ENCODE measurements at regions not wholly inside any gene's neighbourhood (a gene's known extent, or its start where the extent isn't known, plus 50 kb on each side); places are given as distances from the start of the nearest gene placed in this dataset.
"Not testable (repeated sequence)": the region's sequence is repeated elsewhere in the genome, so short reads cannot be mapped to it uniquely, and the experiment has no call there.

DNA sequence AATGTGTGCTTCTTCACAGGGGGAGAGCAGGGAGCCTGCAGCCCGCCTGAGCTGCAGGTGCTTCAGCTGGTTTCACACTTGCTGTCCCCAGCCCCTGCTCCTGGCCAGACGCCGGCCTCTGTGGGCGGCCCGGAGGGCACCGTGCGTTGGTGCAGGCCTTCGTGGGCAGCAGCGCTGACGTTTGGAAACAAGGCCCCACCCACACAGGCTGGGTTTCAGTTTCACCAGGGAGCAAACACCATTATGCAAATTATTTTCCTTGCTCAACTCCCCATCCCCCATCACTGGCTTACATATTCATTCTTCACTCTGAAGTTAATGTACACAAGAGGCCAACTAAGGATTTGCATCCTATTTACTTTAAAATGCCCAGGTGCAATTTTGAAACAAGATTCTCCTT, 343.2 kb downstream of the BCL2L11 start:
- H3K4me1 ChIP-seq (ENCODE audit: control insufficient read depth, insufficient read depth, low read length) = peaks cover 14% of the 10 kb centered on the region
- H3K27me3 ChIP-seq (replicated peaks; ENCODE audit: control insufficient read depth, insufficient read depth, low read length); DNase-seq (ENCODE audit: low read depth); H3K9ac ChIP-seq (ENCODE audit: low read length); H3K4me3 ChIP-seq (ENCODE audit: low read length); H3K36me3 ChIP-seq (ENCODE audit: control insufficient read depth, insufficient read depth, low read length, severe bottlenecking); H3K9me3 ChIP-seq (ENCODE audit: control insufficient read depth, low read length): not testable (repeated sequence)

DNA sequence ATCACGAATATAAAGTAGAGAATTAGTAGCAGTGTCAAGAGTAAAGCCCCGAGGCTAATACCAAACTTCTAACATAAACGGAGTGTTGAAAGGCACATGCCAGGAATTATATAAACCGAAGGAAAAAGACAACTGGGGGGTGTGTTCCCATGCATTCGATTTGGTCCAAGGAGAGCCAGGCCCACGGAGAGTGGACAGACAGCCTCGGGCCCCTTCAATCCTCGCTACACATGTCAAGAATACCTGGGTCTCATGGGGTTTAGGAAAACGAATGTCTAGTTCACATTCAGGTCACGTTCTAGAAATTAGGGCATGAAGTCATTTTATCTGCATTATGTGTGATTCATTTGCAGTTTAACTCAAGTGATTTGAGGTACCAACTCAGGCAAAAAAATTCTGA, 343.7 kb downstream of the BCL2L11 start:
- H3K4me1 ChIP-seq (ENCODE audit: control insufficient read depth, insufficient read depth, low read length) = peaks cover 14% of the 10 kb centered on the region
- H3K9ac ChIP-seq (ENCODE audit: low read length); H3K4me3 ChIP-seq (ENCODE audit: low read length); H3K9me3 ChIP-seq (ENCODE audit: control insufficient read depth, low read length); DNase-seq (ENCODE audit: low read depth); H3K27me3 ChIP-seq (replicated peaks; ENCODE audit: control insufficient read depth, insufficient read depth, low read length); H3K36me3 ChIP-seq (ENCODE audit: control insufficient read depth, insufficient read depth, low read length, severe bottlenecking): not testable (repeated sequence)

DNA sequence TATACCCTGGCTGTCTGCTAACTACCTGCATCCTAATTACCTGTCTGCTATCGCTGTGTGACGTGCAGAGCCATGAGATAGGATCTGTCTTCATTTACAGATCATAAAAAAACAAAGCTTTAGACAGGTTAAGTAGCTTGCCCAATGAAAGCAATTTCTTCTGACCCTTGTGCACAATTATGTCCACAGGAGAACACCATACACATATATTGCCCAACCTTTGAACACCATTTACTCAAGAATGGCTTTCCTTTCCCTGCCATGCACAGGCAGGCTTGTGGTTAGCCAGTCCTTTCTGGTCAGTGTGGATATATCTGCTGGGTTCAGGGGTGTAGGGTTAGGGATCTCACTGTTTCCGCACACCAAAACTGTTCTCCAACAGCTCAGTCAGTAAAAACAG, 344.8 kb downstream of the BCL2L11 start:
- H3K27me3 ChIP-seq (replicated peaks; ENCODE audit: control insufficient read depth, insufficient read depth, low read length); DNase-seq (ENCODE audit: low read depth); H3K9ac ChIP-seq (ENCODE audit: low read length); H3K4me3 ChIP-seq (ENCODE audit: low read length); H3K36me3 ChIP-seq (ENCODE audit: control insufficient read depth, insufficient read depth, low read length, severe bottlenecking); H3K9me3 ChIP-seq (ENCODE audit: control insufficient read depth, low read length): not testable (repeated sequence)
- H3K4me1 ChIP-seq (ENCODE audit: control insufficient read depth, insufficient read depth, low read length) = peaks cover 14% of the 10 kb centered on the region

DNA sequence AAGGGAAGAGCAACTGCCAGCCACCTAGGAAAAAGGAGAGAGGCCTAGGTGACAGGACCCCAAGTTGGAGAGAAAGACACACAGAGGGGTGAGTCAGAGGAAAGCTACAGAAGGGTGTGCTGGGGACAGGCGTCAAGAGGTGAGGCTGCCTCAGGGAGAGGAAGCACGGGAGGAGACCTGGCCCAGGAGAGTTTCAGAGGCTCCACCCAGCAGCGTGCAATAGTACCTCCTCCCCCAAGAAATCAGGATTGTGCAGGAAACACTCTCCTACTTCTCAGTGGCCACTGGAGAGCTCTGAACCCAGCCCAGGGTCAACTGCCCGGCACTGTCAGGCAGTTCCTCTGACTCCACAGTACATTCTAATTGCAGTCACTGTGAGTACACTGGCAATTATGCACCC, 346.0 kb downstream of the BCL2L11 start:
- H3K36me3 ChIP-seq (ENCODE audit: control insufficient read depth, insufficient read depth, low read length, severe bottlenecking); DNase-seq (ENCODE audit: low read depth); H3K9me3 ChIP-seq (ENCODE audit: control insufficient read depth, low read length); H3K4me3 ChIP-seq (ENCODE audit: low read length); H3K9ac ChIP-seq (ENCODE audit: low read length); H3K27me3 ChIP-seq (replicated peaks; ENCODE audit: control insufficient read depth, insufficient read depth, low read length): not testable (repeated sequence)
- H3K4me1 ChIP-seq (ENCODE audit: control insufficient read depth, insufficient read depth, low read length) = peaks cover 18% of the 10 kb centered on the region

DNA sequence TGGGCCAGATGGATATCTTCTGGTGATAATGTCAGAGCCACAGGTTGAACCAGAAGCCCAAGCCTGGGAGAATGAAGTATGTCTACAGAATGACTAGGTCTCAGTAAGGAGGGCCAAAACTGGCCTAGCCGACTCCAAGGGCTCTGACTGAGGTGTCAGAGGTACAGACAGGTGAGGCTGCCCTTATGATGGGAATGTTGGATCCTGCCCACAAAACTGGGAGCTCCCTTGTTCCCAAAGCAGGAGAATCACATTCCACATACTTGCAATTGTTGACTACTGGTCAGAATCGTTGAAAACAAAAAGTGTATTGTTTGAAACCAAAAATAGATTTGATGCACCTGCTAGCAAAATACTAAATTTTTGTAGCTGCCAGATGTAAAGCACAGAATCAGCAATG, 350.2 kb downstream of the BCL2L11 start:
- H3K9me3 ChIP-seq (ENCODE audit: control insufficient read depth, low read length); H3K36me3 ChIP-seq (ENCODE audit: control insufficient read depth, insufficient read depth, low read length, severe bottlenecking); H3K27me3 ChIP-seq (replicated peaks; ENCODE audit: control insufficient read depth, insufficient read depth, low read length); H3K4me3 ChIP-seq (ENCODE audit: low read length); DNase-seq (ENCODE audit: low read depth); H3K9ac ChIP-seq (ENCODE audit: low read length): not testable (repeated sequence)
- H3K4me1 ChIP-seq (ENCODE audit: control insufficient read depth, insufficient read depth, low read length) = peaks cover 16% of the 10 kb centered on the region

DNA sequence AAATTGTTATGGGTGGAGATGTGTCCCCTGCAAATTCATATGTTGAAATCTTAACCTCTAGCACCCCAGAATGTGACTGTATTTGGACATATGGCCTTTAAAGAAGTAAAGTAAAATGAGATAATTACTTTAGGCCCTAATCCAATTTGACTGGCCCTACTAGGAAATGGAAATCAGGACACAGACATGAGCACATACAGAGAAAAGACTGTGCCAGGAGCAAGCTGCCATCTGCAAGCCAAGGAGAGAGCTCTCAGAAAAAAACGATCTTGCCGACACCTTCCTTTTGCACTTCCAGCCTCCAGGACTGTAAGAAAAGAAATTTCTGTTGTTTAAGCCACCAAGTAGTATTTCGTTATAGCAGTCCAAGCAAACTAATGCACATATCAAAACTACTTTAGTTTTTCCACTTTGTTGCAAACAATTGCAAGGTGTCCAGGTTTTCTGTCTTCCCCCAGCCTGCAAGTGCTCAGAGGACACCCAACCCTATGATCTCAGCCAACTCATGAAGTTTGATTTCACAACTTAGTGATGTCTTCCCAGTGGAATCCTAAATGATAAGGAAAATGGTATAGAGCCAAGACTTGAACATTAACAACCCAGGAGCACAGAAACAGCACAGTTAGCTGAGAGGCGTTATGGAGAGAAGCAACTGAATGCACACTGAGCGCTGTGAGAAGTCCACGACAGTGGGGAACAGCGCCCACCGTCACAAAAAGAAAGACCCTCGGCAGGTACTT, 351.2 kb downstream of the BCL2L11 start:
- H3K9ac ChIP-seq (ENCODE audit: low read length); H3K27me3 ChIP-seq (replicated peaks; ENCODE audit: control insufficient read depth, insufficient read depth, low read length); H3K4me3 ChIP-seq (ENCODE audit: low read length); H3K36me3 ChIP-seq (ENCODE audit: control insufficient read depth, insufficient read depth, low read length, severe bottlenecking); DNase-seq (ENCODE audit: low read depth); H3K9me3 ChIP-seq (ENCODE audit: control insufficient read depth, low read length): not testable (repeated sequence)
- H3K4me1 ChIP-seq (ENCODE audit: control insufficient read depth, insufficient read depth, low read length) = peaks cover 13% of the 10 kb centered on the region

DNA sequence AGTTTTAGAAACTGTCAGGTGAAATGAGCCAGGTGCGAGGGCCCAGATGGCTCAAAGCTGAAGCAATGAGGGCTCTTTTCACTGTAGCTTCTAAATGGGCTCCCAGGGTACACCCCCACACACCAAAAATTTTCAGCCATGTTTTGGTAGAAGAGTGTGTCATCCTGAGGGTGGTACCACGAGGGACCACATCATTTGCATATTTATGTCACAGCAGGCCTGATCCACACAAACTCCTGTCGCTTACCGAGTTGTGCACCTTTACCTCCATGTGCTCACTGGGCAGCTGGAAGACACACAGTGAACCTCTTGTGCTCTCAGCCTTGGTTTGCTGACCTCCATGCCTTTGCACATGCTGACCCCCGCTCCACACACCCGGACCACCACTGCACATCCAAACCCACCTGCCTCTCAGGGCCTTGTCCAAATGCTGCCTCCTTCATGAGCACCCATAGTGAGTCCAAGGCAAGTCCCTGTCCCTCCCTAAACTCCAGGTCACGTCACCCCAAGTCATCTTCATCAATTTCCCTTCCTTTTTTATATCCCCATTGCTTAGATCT, 352.2 kb downstream of the BCL2L11 start:
- not testable (repeated sequence) for DNase-seq (ENCODE audit: low read depth); H3K27me3 ChIP-seq (replicated peaks; ENCODE audit: control insufficient read depth, insufficient read depth, low read length); H3K9me3 ChIP-seq (ENCODE audit: control insufficient read depth, low read length)

DNA sequence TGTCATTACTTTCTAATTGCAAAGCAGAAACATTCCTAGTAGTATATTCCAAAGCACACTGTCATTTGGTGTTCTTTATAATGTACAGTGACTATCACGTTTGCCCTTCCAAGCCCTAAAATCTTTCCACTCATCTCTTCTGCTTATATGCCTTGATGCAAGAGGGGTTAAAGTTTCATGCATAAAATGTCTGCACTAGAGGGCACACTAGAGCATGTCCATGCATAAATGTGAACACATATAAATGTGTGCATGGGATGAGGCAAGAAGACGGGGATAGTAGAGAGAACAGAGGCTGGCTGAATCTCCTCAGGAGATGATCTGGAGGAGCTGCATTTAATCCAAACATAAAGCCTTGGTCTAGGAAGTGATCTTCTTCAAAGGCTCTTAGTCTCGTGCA, 352.8 kb downstream of the BCL2L11 start:
- H3K4me1 ChIP-seq (ENCODE audit: control insufficient read depth, insufficient read depth, low read length) = peaks cover 11% of the 10 kb centered on the region
- not testable (repeated sequence) for H3K9ac ChIP-seq (ENCODE audit: low read length); H3K4me3 ChIP-seq (ENCODE audit: low read length); H3K36me3 ChIP-seq (ENCODE audit: control insufficient read depth, insufficient read depth, low read length, severe bottlenecking); DNase-seq (ENCODE audit: low read depth); H3K27me3 ChIP-seq (replicated peaks; ENCODE audit: control insufficient read depth, insufficient read depth, low read length); H3K9me3 ChIP-seq (ENCODE audit: control insufficient read depth, low read length)

More for the DNA sequence above, 352.2 kb downstream of the BCL2L11 start:
- peaks cover 11% of the 10 kb centered on the region for H3K4me1 ChIP-seq (ENCODE audit: control insufficient read depth, insufficient read depth, low read length)
- not testable (repeated sequence) for H3K9ac ChIP-seq (ENCODE audit: low read length); H3K4me3 ChIP-seq (ENCODE audit: low read length); H3K36me3 ChIP-seq (ENCODE audit: control insufficient read depth, insufficient read depth, low read length, severe bottlenecking)

DNA sequence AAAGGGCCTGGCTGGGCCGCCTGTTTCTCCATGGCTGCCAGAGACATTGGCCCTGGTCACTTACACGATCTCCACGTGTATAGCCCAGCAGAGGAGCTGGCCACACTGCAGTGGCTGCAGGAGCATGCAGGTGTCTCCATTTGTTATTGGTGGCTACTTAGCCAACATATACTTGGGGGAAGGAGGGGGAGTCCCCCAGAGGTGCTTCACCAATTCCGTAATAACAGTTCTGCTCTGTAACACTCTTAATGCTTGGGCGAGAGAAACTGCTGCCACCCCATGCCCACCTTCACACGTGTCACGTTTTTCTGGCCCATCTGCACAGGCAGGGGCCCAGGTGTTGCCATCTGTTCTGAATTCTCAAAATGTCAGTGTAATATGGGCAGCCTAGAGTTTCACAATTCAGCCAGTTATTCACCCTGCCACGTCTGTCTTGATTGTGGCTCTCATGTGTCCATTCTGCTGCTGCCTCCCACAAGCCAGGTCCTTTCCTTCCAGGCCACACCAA, 353.5 kb downstream of the BCL2L11 start:
- H3K4me3 ChIP-seq (ENCODE audit: low read length); H3K27me3 ChIP-seq (replicated peaks; ENCODE audit: control insufficient read depth, insufficient read depth, low read length); H3K9ac ChIP-seq (ENCODE audit: low read length); H3K9me3 ChIP-seq (ENCODE audit: control insufficient read depth, low read length); DNase-seq (ENCODE audit: low read depth); H3K36me3 ChIP-seq (ENCODE audit: control insufficient read depth, insufficient read depth, low read length, severe bottlenecking): not testable (repeated sequence)
- H3K4me1 ChIP-seq (ENCODE audit: control insufficient read depth, insufficient read depth, low read length) = peaks cover 11% of the 10 kb centered on the region

DNA sequence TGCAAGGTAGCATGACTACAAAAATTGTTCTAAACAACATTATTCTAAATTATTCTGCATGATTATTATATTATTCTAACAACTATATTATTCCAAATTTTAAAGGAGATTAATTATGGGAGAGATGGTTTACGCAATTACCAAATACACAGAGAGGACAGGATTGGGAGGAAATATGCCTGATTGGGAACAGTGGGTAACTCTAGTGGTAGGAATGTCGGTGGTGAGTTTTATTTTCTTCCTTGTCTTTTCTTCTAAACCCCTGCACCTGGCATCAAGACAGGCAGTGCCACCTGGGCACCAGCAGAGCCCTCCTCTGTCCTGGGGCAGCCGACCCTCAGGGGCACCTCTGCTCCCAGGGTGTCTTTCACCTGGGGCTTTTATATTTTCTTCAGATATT, 357.6 kb downstream of the BCL2L11 start:
- peak; percentile 12 for DNase-seq (ENCODE audit: low read depth)
- not testable (repeated sequence) for H3K9me3 ChIP-seq (ENCODE audit: control insufficient read depth, low read length); H3K4me3 ChIP-seq (ENCODE audit: low read length); H3K4me1 ChIP-seq (ENCODE audit: control insufficient read depth, insufficient read depth, low read length); H3K9ac ChIP-seq (ENCODE audit: low read length); H3K27me3 ChIP-seq (replicated peaks; ENCODE audit: control insufficient read depth, insufficient read depth, low read length); H3K36me3 ChIP-seq (ENCODE audit: control insufficient read depth, insufficient read depth, low read length, severe bottlenecking)

DNA sequence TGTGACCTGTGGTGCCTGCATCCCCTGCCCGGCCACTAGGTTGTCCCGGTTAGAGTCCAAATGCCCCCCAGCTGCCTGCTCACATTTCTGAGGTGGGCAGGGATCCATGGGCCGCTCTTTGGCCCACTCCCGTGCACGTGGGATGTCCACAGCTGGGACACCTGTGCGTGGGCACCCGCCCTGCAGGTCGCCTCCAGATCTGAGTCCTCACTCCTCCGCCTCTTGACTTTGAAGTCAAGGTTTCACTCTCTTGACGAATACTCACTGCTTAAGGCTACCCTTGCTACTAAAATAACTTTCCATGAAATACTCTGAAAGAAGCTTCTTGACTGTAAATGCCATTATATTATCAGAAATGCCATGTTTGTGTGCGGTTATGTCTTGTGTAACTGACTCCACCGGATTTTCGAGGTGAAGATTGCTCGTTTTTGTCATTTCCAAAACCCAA, 358.2 kb downstream of the BCL2L11 start:
- not testable (repeated sequence) for H3K27me3 ChIP-seq (replicated peaks; ENCODE audit: control insufficient read depth, insufficient read depth, low read length); H3K9ac ChIP-seq (ENCODE audit: low read length); H3K36me3 ChIP-seq (ENCODE audit: control insufficient read depth, insufficient read depth, low read length, severe bottlenecking); H3K4me1 ChIP-seq (ENCODE audit: control insufficient read depth, insufficient read depth, low read length); H3K9me3 ChIP-seq (ENCODE audit: control insufficient read depth, low read length); DNase-seq (ENCODE audit: low read depth); H3K4me3 ChIP-seq (ENCODE audit: low read length)

Measured in adipocyte (in vitro differentiated cells).